ENCODE measurements at regions not wholly inside any gene's neighbourhood (a gene's known extent, or its start where the extent isn't known, plus 50 kb on each side); places are given as distances from the start of the nearest gene placed in this dataset.

DNA sequence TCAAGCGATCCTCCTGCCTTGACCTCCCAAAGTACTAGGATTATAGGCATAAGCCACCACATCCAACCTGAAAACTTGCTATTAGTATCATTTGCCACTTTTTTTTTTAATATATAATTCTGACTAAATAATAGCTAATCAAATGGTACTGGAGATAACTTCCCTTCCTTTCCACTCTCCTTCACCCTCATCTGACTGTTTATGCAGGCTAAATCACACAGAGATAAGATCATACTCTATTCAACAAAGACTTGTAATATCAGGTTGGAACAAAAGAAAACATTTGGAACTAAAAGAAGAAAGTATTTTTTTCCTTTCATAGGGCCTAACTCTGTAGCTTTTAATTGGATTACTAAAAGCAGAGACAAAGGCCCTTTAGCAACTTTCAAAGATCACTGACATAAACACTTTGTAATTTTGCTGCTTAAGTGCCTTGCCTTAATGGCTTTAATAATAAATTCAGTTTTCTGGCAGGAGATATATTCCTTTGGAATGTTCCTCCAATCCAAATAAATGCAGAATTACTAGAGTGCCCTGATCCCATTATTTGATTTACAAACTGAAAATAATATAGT is 198.7 kb upstream of the ASCC3 start:
- Histone ChIP-seq H3K9me3 (ENCODE audit: control extremely low read depth in 1 of 3, control insufficient read depth in 2 of 3, insufficient read depth in 1 of 3, low read length in 2 of 3) (no peaks in the 10 kb centered on the region), H3K4me3 (ENCODE audit: control extremely low read depth in 1 of 5, extremely low read depth in 1 of 5, insufficient read depth in 1 of 5, low read depth in 2 of 5, low read length in 4 of 5) (no peak overlapping the region), H3K79me2 (ENCODE audit: control insufficient read depth, insufficient read depth, low read length) (no peaks in the 10 kb centered on the region), H3K9ac (ENCODE audit: low read length) (no peak overlapping the region), H3K27ac (ENCODE audit: low read length in 2 of 2) (no peak overlapping the region), H3K4me1 (ENCODE audit: control insufficient read depth in 2 of 2, insufficient read depth in 2 of 2, low read length in 2 of 2) (no peaks in the 10 kb centered on the region), H3K27me3 (replicated peaks in 1 of 4; ENCODE audit: control extremely low read depth in 1 of 4, control insufficient read depth in 3 of 4, insufficient read depth in 4 of 4, low read length in 3 of 4) (no peaks in the 10 kb centered on the region), H4K20me1 (ENCODE audit: control insufficient read depth, insufficient read depth, low read length, poor library complexity, severe bottlenecking) (no peaks in the 10 kb centered on the region), H3K4me2 (replicated peaks; ENCODE audit: low read depth, low read length, poor library complexity, severe bottlenecking) (no peak overlapping the region), H2AFZ (ENCODE audit: insufficient read depth, low read depth, low read length, poor library complexity, severe bottlenecking) (no peak overlapping the region), H3K36me3 (replicated peaks in 1 of 2; ENCODE audit: control extremely low read depth in 1 of 2, control insufficient read depth in 1 of 2, extremely low read depth in 1 of 2, insufficient read depth in 2 of 2, low read length in 1 of 2) (no peaks in the 10 kb centered on the region)
- TF ChIP-seq, protein P1, sequence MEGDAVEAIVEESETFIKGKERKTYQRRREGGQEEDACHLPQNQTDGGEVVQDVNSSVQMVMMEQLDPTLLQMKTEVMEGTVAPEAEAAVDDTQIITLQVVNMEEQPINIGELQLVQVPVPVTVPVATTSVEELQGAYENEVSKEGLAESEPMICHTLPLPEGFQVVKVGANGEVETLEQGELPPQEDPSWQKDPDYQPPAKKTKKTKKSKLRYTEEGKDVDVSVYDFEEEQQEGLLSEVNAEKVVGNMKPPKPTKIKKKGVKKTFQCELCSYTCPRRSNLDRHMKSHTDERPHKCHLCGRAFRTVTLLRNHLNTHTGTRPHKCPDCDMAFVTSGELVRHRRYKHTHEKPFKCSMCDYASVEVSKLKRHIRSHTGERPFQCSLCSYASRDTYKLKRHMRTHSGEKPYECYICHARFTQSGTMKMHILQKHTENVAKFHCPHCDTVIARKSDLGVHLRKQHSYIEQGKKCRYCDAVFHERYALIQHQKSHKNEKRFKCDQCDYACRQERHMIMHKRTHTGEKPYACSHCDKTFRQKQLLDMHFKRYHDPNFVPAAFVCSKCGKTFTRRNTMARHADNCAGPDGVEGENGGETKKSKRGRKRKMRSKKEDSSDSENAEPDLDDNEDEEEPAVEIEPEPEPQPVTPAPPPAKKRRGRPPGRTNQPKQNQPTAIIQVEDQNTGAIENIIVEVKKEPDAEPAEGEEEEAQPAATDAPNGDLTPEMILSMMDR (IDR thresholded peaks at IDR 0.05): no peak
- no peak for TF ChIP-seq EZH2 (IDR thresholded peaks at IDR 0.05; ENCODE audit: borderline replicate concordance, insufficient read depth, low read depth, low read length, poor library complexity, severe bottlenecking)
- intact Hi-C loops (cut with micrococcal nuclease): no loop called here
- H3K27ac Mint-ChIP-seq: no peak overlapping the region
- H3K9me3 Mint-ChIP-seq (ENCODE audit: insufficient read depth): peaks cover 10% of the 10 kb centered on the region
- ATAC-seq (ENCODE audit: low read depth) (no peak), DNase-seq (no peak)
- ChIA-PET CTCF (no interaction called here), POLR2A (no interaction called here)
- no CpG with 5 or more reads among the region's 1 CpG for WGBS (ENCODE audit: insufficient coverage)
- H3K27me3 Mint-ChIP-seq: no peaks in the 10 kb centered on the region
- no peaks in the 10 kb centered on the region for H3K4me1 Mint-ChIP-seq
- H3K4me3 Mint-ChIP-seq: no peak overlapping the region

DNA sequence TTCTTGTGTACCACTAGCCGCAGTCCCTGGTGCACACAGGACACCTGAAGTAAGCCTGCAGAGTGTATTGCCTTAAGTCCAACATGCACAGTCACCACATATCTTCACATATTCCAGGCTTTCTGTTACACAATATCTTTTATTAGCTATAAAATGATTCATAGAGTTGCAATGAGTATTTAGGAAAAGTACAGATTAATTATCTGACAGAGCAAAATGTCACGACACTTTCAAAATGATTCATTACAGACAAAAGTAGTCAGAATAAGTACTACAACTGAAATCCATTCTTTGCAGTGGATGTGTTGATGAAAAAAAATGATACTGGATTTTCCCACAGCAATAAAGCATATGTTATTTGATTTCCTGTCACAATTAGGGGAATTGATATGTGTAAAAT is 199.5 kb upstream of the ASCC3 start:
- no peak overlapping the region for H3K4me3 ChIP-seq (ENCODE audit: control extremely low read depth in 1 of 5, extremely low read depth in 1 of 5, insufficient read depth in 1 of 5, low read depth in 2 of 5, low read length in 4 of 5)
- no peaks in the 10 kb centered on the region for H3K27me3 Mint-ChIP-seq
- H4K20me1 ChIP-seq (ENCODE audit: control insufficient read depth, insufficient read depth, low read length, poor library complexity, severe bottlenecking): no peaks in the 10 kb centered on the region
- ChIA-PET CTCF (no interaction called here), POLR2A (no interaction called here)
- no peaks in the 10 kb centered on the region for H3K4me1 Mint-ChIP-seq
- no peak overlapping the region for H2AFZ ChIP-seq (ENCODE audit: insufficient read depth, low read depth, low read length, poor library complexity, severe bottlenecking)
- WGBS (ENCODE audit: insufficient coverage): 100% methylated on average over 1 of the region's 2 CpGs
- H3K27ac Mint-ChIP-seq: no peak overlapping the region
- no peak overlapping the region for H3K27ac ChIP-seq (ENCODE audit: low read length in 2 of 2)
- no peaks in the 10 kb centered on the region for H3K27me3 ChIP-seq (replicated peaks in 1 of 4; ENCODE audit: control extremely low read depth in 1 of 4, control insufficient read depth in 3 of 4, insufficient read depth in 4 of 4, low read length in 3 of 4)
- no peaks in the 10 kb centered on the region for H3K9me3 ChIP-seq (ENCODE audit: control extremely low read depth in 1 of 3, control insufficient read depth in 2 of 3, insufficient read depth in 1 of 3, low read length in 2 of 3)
- no peak overlapping the region for H3K4me3 Mint-ChIP-seq
- intact Hi-C loops (cut with micrococcal nuclease): no loop called here
- H3K9me3 Mint-ChIP-seq (ENCODE audit: insufficient read depth): peaks cover 10% of the 10 kb centered on the region
- H3K79me2 ChIP-seq (ENCODE audit: control insufficient read depth, insufficient read depth, low read length): no peaks in the 10 kb centered on the region
- no peak for TF ChIP-seq EZH2 (IDR thresholded peaks at IDR 0.05; ENCODE audit: borderline replicate concordance, insufficient read depth, low read depth, low read length, poor library complexity, severe bottlenecking)
- TF ChIP-seq, protein P1 (IDR thresholded peaks at IDR 0.05): no peak
- DNase-seq: no peak
- H3K9ac ChIP-seq (ENCODE audit: low read length): no peak overlapping the region
- no peaks in the 10 kb centered on the region for H3K36me3 ChIP-seq (replicated peaks in 1 of 2; ENCODE audit: control extremely low read depth in 1 of 2, control insufficient read depth in 1 of 2, extremely low read depth in 1 of 2, insufficient read depth in 2 of 2, low read length in 1 of 2)
- no peaks in the 10 kb centered on the region for H3K4me1 ChIP-seq (ENCODE audit: control insufficient read depth in 2 of 2, insufficient read depth in 2 of 2, low read length in 2 of 2)
- ATAC-seq (ENCODE audit: low read depth): no peak
- no peak overlapping the region for H3K4me2 ChIP-seq (replicated peaks; ENCODE audit: low read depth, low read length, poor library complexity, severe bottlenecking)

Measured in B cell (primary cell).